Mammary epithelial cell (primary cell): ENCODE measurements at regions not wholly inside any gene's neighbourhood (a gene's known extent, or its start where the extent isn't known, plus 50 kb on each side); places are given as distances from the start of the nearest gene placed in this dataset.

Source experiments
- CTCF ChIP-seq, 2 donors: IDR thresholded peaks in 1 of 2; conservative IDR thresholded peaks in 1 of 2; 2 replicates each; pipeline ENCODE4 v1.5.1; 2011 to 2012; ENCODE audit warnings: inconsistent platforms in 2 of 2, low read length in 2 of 2, mild to moderate bottlenecking in 2 of 2, control low read depth in 1 of 2, low read depth in 1 of 2; ENCODE audit not compliant: insufficient read depth in 1 of 2; ENCODE audit errors: extremely low read depth in 1 of 2
- EZH2 ChIP-seq: IDR thresholded peaks from 2 replicates; pipeline ENCODE4 v1.6.1; 2012; ENCODE audit warnings: low read length, inconsistent platforms, borderline replicate concordance

- TF ChIP-seq CTCF (conservative IDR thresholded peaks at IDR 0.05 in 1 of 2, IDR thresholded peaks at IDR 0.05 in 1 of 2; ENCODE audit: extremely low read depth in 1 of 2, insufficient read depth in 1 of 2, low read depth in 1 of 2, low read length in 2 of 2), result no peak
- TF ChIP-seq EZH2, result no peak
Observed at GRCh38 chr6:132231121-132231884, 170.0 kb downstream of the MOXD1 start.
